Mucosa of descending colon (tissue), 3 donors: ENCODE measurements at regions not wholly inside any gene's neighbourhood (a gene's known extent, or its start where the extent isn't known, plus 50 kb on each side); places are given as distances from the start of the nearest gene placed in this dataset.

Experiments used
- ATAC-seq: fragments of 200-7000 bp; cut with Tn5 transposase; one replicate; pipeline ENCODE4 v1.9.1; 2020; ENCODE audit warnings: mild to moderate bottlenecking, moderate library complexity
- DNase-seq, 3 donors: peaks; one replicate each; pipeline ENCODE4 v3.0.0-alpha.2; 2020
- H3K36me3 ChIP-seq: fragments of 200-600 bp; one replicate; pipeline ENCODE4 v1.8.0; 2021; ENCODE audit warnings: low read depth, mild to moderate bottlenecking
- H3K4me1 ChIP-seq: fragments of 200-600 bp; one replicate; pipeline ENCODE4 v1.8.0; 2021; ENCODE audit warnings: low read depth, mild to moderate bottlenecking
- H3K4me3 ChIP-seq: fragments of 200-600 bp; one replicate; pipeline ENCODE4 v1.8.0; 2021; ENCODE audit warnings: mild to moderate bottlenecking
- H3K9me3 ChIP-seq: fragments of 200-600 bp; one replicate; pipeline ENCODE4 v1.8.0; 2021; ENCODE audit warnings: mild to moderate bottlenecking
- intact Hi-C, 2 donors: fragments of 100-400 bp; cut with DNase I in 1 of 2; cut with micrococcal nuclease in 1 of 2; formaldehyde crosslinking; loops; one replicate each; pipeline versions ENCODE4 v1.11.0 to v1.11.1; 2022; cut with DNase I, micrococcal nuclease
- TF ChIP-seq, protein P1 (sequence below): fragments of 200-600 bp; IDR thresholded peaks from one replicate; pipeline ENCODE4 v1.8.0; 2022; ENCODE audit warnings: antibody characterized with exemption, mild to moderate bottlenecking
- donor health status: DM: no; HTN: no; CAD: no; lungs with moderate emphysema.
- donor health status: DM: no; HTN: no; CAD: no.
- donor health status: DM: no; HTN: yes; CAD: no.

GRCh38 chr2:241953324-241953928 is 83.9 kb downstream of the RTP5 start:
- H3K36me3 ChIP-seq = no peaks in the 10 kb centered on the region
- DNase-seq = no peak
- no peak for ATAC-seq
- H3K9me3 ChIP-seq = no peaks in the 10 kb centered on the region
- TF ChIP-seq, protein P1, sequence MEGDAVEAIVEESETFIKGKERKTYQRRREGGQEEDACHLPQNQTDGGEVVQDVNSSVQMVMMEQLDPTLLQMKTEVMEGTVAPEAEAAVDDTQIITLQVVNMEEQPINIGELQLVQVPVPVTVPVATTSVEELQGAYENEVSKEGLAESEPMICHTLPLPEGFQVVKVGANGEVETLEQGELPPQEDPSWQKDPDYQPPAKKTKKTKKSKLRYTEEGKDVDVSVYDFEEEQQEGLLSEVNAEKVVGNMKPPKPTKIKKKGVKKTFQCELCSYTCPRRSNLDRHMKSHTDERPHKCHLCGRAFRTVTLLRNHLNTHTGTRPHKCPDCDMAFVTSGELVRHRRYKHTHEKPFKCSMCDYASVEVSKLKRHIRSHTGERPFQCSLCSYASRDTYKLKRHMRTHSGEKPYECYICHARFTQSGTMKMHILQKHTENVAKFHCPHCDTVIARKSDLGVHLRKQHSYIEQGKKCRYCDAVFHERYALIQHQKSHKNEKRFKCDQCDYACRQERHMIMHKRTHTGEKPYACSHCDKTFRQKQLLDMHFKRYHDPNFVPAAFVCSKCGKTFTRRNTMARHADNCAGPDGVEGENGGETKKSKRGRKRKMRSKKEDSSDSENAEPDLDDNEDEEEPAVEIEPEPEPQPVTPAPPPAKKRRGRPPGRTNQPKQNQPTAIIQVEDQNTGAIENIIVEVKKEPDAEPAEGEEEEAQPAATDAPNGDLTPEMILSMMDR = no peak
- no peak overlapping the region for H3K4me3 ChIP-seq
- intact Hi-C loops = no loop called here
- no peaks in the 10 kb centered on the region for H3K4me1 ChIP-seq

DNA sequence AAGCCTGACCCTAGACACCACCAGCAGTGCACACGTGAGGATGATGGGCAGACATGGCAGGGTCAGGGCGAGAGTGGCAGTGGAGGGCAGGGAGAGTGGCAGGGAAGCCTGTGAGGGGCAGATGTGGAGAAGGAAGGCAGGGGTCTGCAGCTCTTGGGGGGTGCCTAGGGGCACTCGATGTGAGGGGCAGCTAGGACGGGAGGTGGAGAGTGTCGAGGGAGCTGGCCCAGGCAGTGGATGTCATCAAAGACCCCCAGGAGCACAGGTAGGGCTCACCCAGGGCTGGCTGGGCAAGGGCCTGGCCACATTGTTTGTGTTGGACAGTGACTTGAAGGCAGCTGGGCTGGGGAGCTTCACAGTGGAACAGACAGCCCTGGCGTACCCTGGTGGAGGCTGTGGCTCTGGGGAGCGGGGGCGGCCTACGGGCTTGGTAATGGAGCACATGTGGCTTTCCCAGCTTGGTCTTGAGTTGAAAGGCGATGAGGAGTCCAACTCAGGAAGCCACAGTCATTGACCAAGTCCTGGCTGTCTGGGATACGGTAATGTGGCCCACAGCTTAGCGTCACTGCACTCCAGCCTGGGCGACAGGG is 87.1 kb downstream of the RTP5 start:
- intact Hi-C loops = no loop called here
- no peaks in the 10 kb centered on the region for H3K9me3 ChIP-seq
- H3K4me1 ChIP-seq = no peaks in the 10 kb centered on the region
- H3K4me3 ChIP-seq = no peak overlapping the region
- ATAC-seq (no peak), DNase-seq (no peak)
- no peaks in the 10 kb centered on the region for H3K36me3 ChIP-seq
- TF ChIP-seq, protein P1 = no peak

DNA sequence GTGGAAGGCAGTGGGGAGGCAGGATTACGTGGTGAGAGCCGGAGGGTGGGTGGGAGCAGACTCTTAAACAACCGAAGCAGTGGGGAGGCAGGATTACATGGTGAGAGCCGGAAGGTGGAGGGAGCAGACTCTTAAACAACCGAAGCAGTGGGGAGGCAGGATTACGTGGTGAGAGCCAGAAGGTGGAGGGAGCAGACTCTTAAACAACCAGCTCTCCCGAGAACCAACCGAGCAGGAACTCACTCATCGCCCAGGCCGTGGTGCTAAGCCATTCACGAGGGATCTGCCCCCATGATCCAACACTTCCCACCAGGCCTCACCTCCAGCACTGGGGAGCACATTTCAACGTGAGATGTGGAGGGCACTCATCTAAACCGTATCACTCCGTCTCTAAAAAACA is 87.7 kb downstream of the RTP5 start:
- TF ChIP-seq, protein P1 = no peak
- ATAC-seq = no peak
- no peaks in the 10 kb centered on the region for H3K9me3 ChIP-seq

GRCh38 chr2:241958818-241959545 is 89.5 kb downstream of the RTP5 start:
- no peaks in the 10 kb centered on the region for H3K9me3 ChIP-seq
- no peak for DNase-seq
- no peak overlapping the region for H3K4me3 ChIP-seq
- H3K36me3 ChIP-seq = no peaks in the 10 kb centered on the region
- intact Hi-C loops = no loop called here
- TF ChIP-seq, protein P1 = no peak
- H3K4me1 ChIP-seq = no peaks in the 10 kb centered on the region
- no peak for ATAC-seq

More for the DNA sequence above, 87.7 kb downstream of the RTP5 start:
- intact Hi-C loops = no loop called here
- Histone ChIP-seq H3K4me1 (no peaks in the 10 kb centered on the region), H3K4me3 (no peak overlapping the region), H3K36me3 (no peaks in the 10 kb centered on the region)
- no peak for DNase-seq

DNA sequence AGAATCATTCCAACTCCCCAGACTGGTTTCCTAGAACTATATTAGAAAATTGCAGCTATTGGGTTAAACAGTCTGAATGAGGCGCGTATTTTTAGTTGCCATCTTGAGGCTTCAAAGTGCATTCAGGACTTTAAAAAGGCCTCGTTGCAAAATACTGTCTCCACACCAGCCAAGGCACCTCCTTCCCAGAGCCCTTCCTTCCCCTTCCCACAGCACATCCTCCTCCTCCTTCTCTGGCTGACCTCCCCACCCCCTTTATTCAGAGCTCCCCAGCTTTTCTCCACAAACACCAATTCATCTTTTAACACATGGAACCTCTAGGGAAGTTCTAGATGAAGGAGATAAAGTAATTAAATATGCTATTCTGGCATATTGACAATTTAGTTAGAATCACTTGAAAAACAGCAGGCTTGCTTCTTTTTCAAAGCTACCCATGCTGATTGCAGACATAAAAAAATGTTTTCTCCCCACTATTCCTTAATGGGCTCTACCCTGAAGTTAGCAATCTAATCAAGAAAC is 90.3 kb downstream of the RTP5 start:
- Histone ChIP-seq H3K4me3 (no peak overlapping the region), H3K36me3 (no peaks in the 10 kb centered on the region), H3K9me3 (no peaks in the 10 kb centered on the region), H3K4me1 (no peaks in the 10 kb centered on the region)
- TF ChIP-seq, protein P1 = no peak
- DNase-seq (no peak), ATAC-seq (no peak)
- intact Hi-C loops = no loop called here
